ENCODE measurements at regions not wholly inside any gene's neighbourhood (a gene's known extent, or its start where the extent isn't known, plus 50 kb on each side); places are given as distances from the start of the nearest gene placed in this dataset.

- Histone ChIP-seq H3K14ac (ENCODE audit: insufficient read length) (no peak overlapping the region), H4K20me1 (replicated peaks in 1 of 2; ENCODE audit: control insufficient read depth in 1 of 2, insufficient read depth in 2 of 2, low read length in 2 of 2) (no peaks in the 10 kb centered on the region), H2BK20ac (ENCODE audit: low read length) (no peak overlapping the region), H2BK12ac (ENCODE audit: low read depth, low read length) (no peak overlapping the region), H3K18ac (ENCODE audit: extremely low read depth, low read length) (no peak overlapping the region), H4K5ac (ENCODE audit: insufficient read length, low read depth, low read length) (no peak overlapping the region), H2AFZ (ENCODE audit: low read length) (no peak overlapping the region), H2BK15ac (ENCODE audit: low read length) (no peak overlapping the region), H2AK5ac (ENCODE audit: low read depth, low read length) (no peak overlapping the region), H3K27ac (ENCODE audit: low read depth, low read length) (no peak overlapping the region), H2BK120ac (replicated peaks; ENCODE audit: low read depth, low read length) (no peak overlapping the region), H3K56ac (replicated peaks; ENCODE audit: insufficient read length, low read depth, low read length) (peak overlapping the region; percentile 35), H3K27me3 (replicated peaks in 1 of 4; ENCODE audit: control insufficient read depth in 3 of 4, extremely low read depth in 1 of 4, insufficient read depth in 3 of 4, low read length in 3 of 4) (no peaks in the 10 kb centered on the region), H3K23me2 (ENCODE audit: low read depth, low read length) (no peaks in the 10 kb centered on the region; the same call in 1 of the 2 replicates), H4K91ac (replicated peaks; ENCODE audit: insufficient read length, low read length) (no peak overlapping the region), H3K79me1 (ENCODE audit: low read depth, low read length) (no peaks in the 10 kb centered on the region), H3K9ac (replicated peaks in 1 of 4; ENCODE audit: extremely low read depth in 1 of 4, low read depth in 3 of 4, low read length in 3 of 4) (no peak overlapping the region), H3K4me1 (replicated peaks in 1 of 4; ENCODE audit: control insufficient read depth in 3 of 4, insufficient read depth in 4 of 4, low read length in 3 of 4) (no peaks in the 10 kb centered on the region), H3K36me3 (ENCODE audit: control insufficient read depth in 2 of 4, insufficient read depth in 4 of 4, low read length in 3 of 4) (no peaks in the 10 kb centered on the region), H4K8ac (ENCODE audit: extremely low read depth, insufficient read depth, low read length) (no peak overlapping the region), H3K4me2 (ENCODE audit: insufficient read depth in 1 of 2, low read depth in 2 of 2, low read length in 2 of 2) (no peak overlapping the region), H3K23ac (ENCODE audit: insufficient read length) (no peak overlapping the region), H2BK5ac (ENCODE audit: low read depth, low read length) (no peak overlapping the region), H3K9me3 (ENCODE audit: insufficient read depth in 2 of 2, low read depth in 1 of 2, low read length in 1 of 2) (no peaks in the 10 kb centered on the region), H3K79me2 (ENCODE audit: control insufficient read depth in 1 of 2, insufficient read depth in 2 of 2, low read length in 2 of 2) (no peaks in the 10 kb centered on the region), H3K4me3 (ENCODE audit: extremely low read depth in 1 of 4, insufficient read depth in 2 of 4, low read depth in 3 of 4, low read length in 4 of 4) (no peak overlapping the region), H3K4ac (replicated peaks; ENCODE audit: insufficient read length, low read depth, low read length) (no peak overlapping the region)
- CTCF ChIA-PET (ENCODE audit: partially characterized antibody): interaction anchor here (0.9 kb wide), 1 partner anchor 15 kb away, joined by 4 read pairs; no protein-coding TSS in a partner anchor
- no peak for DNase-seq (ENCODE audit: low read depth in 1 of 2, low spot score in 2 of 2)
- no peak for FAIRE-seq
- 88% methylated on average over 4 of the region's 4 CpGs; no CpG with 5 or more reads in 1 of the 2 experiments for WGBS, 2 experiments (ENCODE audit: extremely low coverage in 1 of 2, insufficient coverage in 1 of 2, insufficient read length in 1 of 2, insufficient replicate concordance in 2 of 2, low coverage in 1 of 2, low lambda C conversion rate in 2 of 2, missing lambda C conversion rate in 1 of 2)
- POLR2A ChIA-PET (ENCODE audit: partially characterized antibody): interaction anchor here (0.6 kb wide), 1 partner anchor 65 kb away, joined by 3 read pairs; no protein-coding TSS in a partner anchor
- TF ChIP-seq HDAC2 (IDR thresholded peaks at IDR 0.05; ENCODE audit: borderline replicate concordance in 1 of 2, low read depth in 2 of 2, low read length in 2 of 2) (no peak), TEAD4 (IDR thresholded peaks at IDR 0.05; ENCODE audit: low read depth, low read length) (no peak), CHD2 (IDR thresholded peaks at IDR 0.05; ENCODE audit: low read length) (no peak), SIN3A (conservative IDR thresholded peaks at IDR 0.05 in 1 of 2, IDR thresholded peaks at IDR 0.05 in 1 of 2; ENCODE audit: low read depth in 1 of 2, low read length in 2 of 2) (no peak), SUZ12 (IDR thresholded peaks at IDR 0.05; ENCODE audit: low read length) (no peak), RBBP5 (IDR thresholded peaks at IDR 0.05; ENCODE audit: borderline replicate concordance, low read depth, low read length) (no peak), ATF3 (IDR thresholded peaks at IDR 0.05; ENCODE audit: insufficient read depth, low read depth, low read length) (no peak), MAX (IDR thresholded peaks at IDR 0.05) (no peak), NANOG (IDR thresholded peaks at IDR 0.05; ENCODE audit: insufficient read depth, low read depth, low read length, poor library complexity, severe bottlenecking) (no peak), HDAC6 (IDR thresholded peaks at IDR 0.05; ENCODE audit: low read depth, low read length) (no peak), MAFK (IDR thresholded peaks at IDR 0.05; ENCODE audit: low read depth, low read length) (no peak), TBP (IDR thresholded peaks at IDR 0.05; ENCODE audit: low read depth, low read length) (no peak), RNF2 (IDR thresholded peaks at IDR 0.05; ENCODE audit: borderline replicate concordance, low read depth, low read length, missing control alignments, poor library complexity, severe bottlenecking) (no peak)
Observed at GRCh38 chr11:92601048-92601447, 368.4 kb upstream of the MTNR1B start.
